ENCODE measurements at regions not wholly inside any gene's neighbourhood (a gene's known extent, or its start where the extent isn't known, plus 50 kb on each side); places are given as distances from the start of the nearest gene placed in this dataset.

DNA sequence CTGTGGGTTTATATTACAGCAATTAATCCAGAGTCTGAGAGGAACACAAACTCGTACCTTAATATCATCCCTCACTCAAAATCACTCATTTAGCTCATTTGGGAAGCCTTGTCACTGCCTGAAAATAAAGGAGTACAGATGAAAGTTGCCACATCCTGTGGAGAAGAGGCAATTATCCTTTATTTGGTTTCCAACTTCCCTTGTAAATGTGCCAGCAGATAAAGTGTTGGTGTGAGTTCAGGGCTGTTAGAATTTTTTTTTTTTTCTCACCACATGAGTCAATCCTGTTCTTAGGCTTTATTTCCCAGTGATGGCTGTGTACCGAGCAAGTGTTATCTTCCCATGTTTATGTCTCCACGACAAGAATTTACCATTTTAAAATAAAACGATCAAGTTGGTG, 99.0 kb upstream of the SMIM30 start:
- no peak for TF ChIP-seq CTCF (IDR thresholded peaks at IDR 0.05)
- TF ChIP-seq POLR2A (IDR thresholded peaks at IDR 0.05) = no peak
